HUES64 (cell line): ENCODE measurements at regions not wholly inside any gene's neighbourhood (a gene's known extent, or its start where the extent isn't known, plus 50 kb on each side); places are given as distances from the start of the nearest gene placed in this dataset.

Experiments
- H3K27ac ChIP-seq: 2 replicates; pipeline ENCODE4 v1.7.0; 2013; ENCODE audit warnings: low read depth, low read length, inconsistent platforms
- H3K27me3 ChIP-seq: 2 replicates; pipeline ENCODE4 v1.6.1; 2013; ENCODE audit warnings: mild to moderate bottlenecking, low read length; ENCODE audit not compliant: insufficient read depth
- H3K36me3 ChIP-seq: 2 replicates; pipeline ENCODE4 v1.6.1; 2013; ENCODE audit warnings: mild to moderate bottlenecking, low read length; ENCODE audit not compliant: insufficient read depth
- H3K4me1 ChIP-seq: 2 replicates; pipeline ENCODE4 v1.6.1; 2013; ENCODE audit warnings: mild to moderate bottlenecking, low read length, moderate library complexity; ENCODE audit not compliant: insufficient read depth
- H3K4me3 ChIP-seq: 2 replicates; pipeline ENCODE4 v1.5.1; 2013; ENCODE audit warnings: mild to moderate bottlenecking, low read length, moderate library complexity
- H3K9ac ChIP-seq: 2 replicates; pipeline ENCODE4 v1.6.1; 2013; ENCODE audit warnings: mild to moderate bottlenecking, low read depth, low read length
- H3K9me3 ChIP-seq: 2 replicates; pipeline ENCODE4 v1.6.1; 2013; ENCODE audit warnings: low read depth, low read length; ENCODE audit not compliant: insufficient read depth
- WGBS: fragments of 150-250, 120-280 bp; methylation state at CpG from one replicate; pipeline ENCODE4 v1.1.7; 2013; ENCODE audit warnings: missing lambda C conversion rate; 5-methylcytosine and 5-hydroxymethylcytosine counted together

GRCh38 chr6:102215425-102215824 is 821.9 kb downstream of the GRIK2 start:
- no peaks in the 10 kb centered on the region for H3K4me1 ChIP-seq
- no peaks in the 10 kb centered on the region for H3K36me3 ChIP-seq
- H3K9me3 ChIP-seq = no peaks in the 10 kb centered on the region
- H3K27ac ChIP-seq = no peak overlapping the region
- no peak overlapping the region for H3K9ac ChIP-seq
- H3K4me3 ChIP-seq = no peak overlapping the region
- WGBS = 86% methylated on average over 2 of the region's 3 CpGs
- H3K27me3 ChIP-seq = no peaks in the 10 kb centered on the region

- no peak overlapping the region for H3K9ac ChIP-seq
- H3K36me3 ChIP-seq = no peaks in the 10 kb centered on the region
- no peaks in the 10 kb centered on the region for H3K27me3 ChIP-seq
- H3K27ac ChIP-seq = no peak overlapping the region
- 93% methylated on average over 2 of the region's 2 CpGs for WGBS
- no peak overlapping the region for H3K4me3 ChIP-seq
- H3K9me3 ChIP-seq = no peaks in the 10 kb centered on the region
- H3K4me1 ChIP-seq = no peaks in the 10 kb centered on the region
These were observed 822.7 kb downstream of the GRIK2 start for GRCh38 chr6:102216232-102216631.

DNA sequence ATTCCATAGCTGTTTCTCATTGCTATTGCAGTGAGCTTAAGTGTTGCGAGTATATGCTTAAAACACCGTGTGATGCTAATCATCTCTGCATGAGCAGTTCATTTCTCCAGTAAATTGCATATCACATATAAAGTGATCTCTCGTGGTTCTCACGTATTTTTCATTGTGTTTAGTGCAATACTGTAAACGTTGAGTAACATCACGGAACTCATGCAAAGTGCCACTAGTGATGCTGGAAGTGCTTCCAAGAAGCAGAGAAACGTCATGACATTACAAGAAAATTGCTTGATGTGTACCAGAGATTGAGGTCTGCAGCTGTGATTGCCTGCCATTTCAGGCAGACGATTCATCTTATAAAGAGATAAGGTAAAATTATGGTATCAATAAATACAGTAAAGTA is 830.4 kb downstream of the GRIK2 start:
- 94% methylated on average over 7 of the region's 8 CpGs for WGBS
- H3K9ac ChIP-seq = no peak overlapping the region
- no peaks in the 10 kb centered on the region for H3K36me3 ChIP-seq
- peaks cover 9% of the 10 kb centered on the region for H3K4me1 ChIP-seq
- H3K27ac ChIP-seq = no peak overlapping the region
- no peaks in the 10 kb centered on the region for H3K9me3 ChIP-seq
- no peaks in the 10 kb centered on the region for H3K27me3 ChIP-seq
- no peak overlapping the region for H3K4me3 ChIP-seq

- H3K9ac ChIP-seq = no peak overlapping the region
- no peak overlapping the region for H3K27ac ChIP-seq
- H3K27me3 ChIP-seq = no peaks in the 10 kb centered on the region
- 91% methylated on average over 1 of the region's 1 CpG for WGBS
- no peak overlapping the region for H3K4me3 ChIP-seq
- H3K9me3 ChIP-seq = no peaks in the 10 kb centered on the region
- peaks cover 19% of the 10 kb centered on the region for H3K4me1 ChIP-seq
- H3K36me3 ChIP-seq = no peaks in the 10 kb centered on the region
These were observed 835.8 kb downstream of the GRIK2 start for GRCh38 chr6:102229271-102229670.
